GM03348 (cell line): ENCODE measurements at regions not wholly inside any gene's neighbourhood (a gene's known extent, or its start where the extent isn't known, plus 50 kb on each side); places are given as distances from the start of the nearest gene placed in this dataset.
"Not testable (repeated sequence)": the region's sequence is repeated elsewhere in the genome, so short reads cannot be mapped to it uniquely, and the experiment has no call there.

ENCODE experiments used
- DNase-seq: peaks from one replicate; pipeline ENCODE4 v3.0.0; 2012; ENCODE audit warnings: low spot score

DNA sequence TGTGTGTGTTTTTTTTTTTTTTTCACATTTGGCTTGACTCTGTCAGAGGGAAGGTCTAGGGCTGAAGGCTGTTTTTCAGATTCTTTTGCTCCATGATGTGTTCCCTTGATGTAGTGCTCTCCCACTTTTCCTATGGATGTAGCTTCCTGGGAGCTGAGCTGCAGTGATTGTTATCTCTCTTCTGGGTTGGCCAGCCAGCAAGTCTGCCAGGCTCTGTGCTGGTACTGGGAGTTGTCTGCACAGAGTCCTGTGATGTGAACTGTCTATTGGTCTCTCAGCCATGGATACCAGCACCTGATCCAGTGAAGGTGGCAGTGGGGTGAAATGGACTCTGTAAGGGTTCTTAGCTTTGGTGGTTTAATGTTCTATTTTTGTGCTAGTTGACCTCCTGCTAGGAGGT, 377.4 kb upstream of the MAN1A1 start:
- not testable (repeated sequence) for DNase-seq

DNA sequence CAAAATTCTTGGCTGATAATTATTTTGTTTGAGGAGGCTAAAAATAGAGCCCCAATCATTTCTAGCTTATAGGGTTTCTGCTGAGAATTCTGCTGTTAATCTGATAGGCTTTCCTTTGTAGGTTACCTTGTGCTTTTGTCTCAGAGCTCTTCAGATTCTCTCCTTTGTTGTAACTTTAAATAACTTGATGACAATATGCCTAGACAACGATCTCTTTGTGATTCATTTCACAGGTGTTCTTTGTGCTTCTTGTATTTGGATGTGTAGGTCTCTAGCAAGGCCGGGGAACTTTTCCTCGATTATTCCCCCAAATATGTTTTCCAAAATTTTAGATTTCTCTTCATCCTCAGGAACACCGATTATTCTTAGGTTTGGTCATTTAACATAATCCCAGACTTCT, 376.5 kb upstream of the MAN1A1 start:
- DNase-seq = no peak

DNA sequence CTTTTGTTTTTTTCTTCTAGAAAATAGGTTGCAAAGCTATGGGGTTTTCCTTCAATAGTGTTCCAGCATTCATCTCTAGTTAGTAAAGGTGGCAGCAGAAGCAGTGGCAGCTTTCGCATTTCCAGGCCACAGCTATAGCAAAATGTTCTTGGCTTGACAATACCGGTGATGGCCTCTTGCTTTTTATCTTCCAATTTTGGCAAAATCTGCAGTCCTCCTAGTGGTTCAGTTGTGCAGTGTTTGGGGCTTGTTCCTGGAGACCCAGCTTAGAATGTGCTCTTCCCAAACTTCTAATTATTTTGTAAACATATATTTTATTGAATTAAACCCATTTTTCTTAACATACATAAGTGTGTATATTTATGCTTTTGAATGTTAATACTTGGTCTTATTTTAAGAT, 370.6 kb upstream of the MAN1A1 start:
- no peak for DNase-seq

DNA sequence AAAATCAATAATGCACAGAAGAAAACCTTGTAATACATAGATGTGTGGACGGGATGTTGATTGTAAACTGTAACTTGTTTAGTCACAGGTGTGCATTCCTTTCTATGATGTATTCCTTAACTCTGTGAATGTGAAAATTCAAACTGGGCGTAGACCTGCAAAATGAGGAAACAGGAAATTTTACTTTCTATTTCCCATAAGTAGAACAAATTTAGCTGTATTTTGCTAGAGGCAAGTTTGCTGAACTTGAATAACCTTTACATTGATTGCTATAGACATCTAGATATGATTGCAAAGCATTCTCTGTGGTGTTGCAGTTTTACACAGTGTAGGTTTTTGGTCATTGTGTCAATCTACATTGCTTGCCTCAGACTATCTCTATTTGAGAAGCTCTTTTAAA, 368.4 kb upstream of the MAN1A1 start:
- DNase-seq = no peak

DNA sequence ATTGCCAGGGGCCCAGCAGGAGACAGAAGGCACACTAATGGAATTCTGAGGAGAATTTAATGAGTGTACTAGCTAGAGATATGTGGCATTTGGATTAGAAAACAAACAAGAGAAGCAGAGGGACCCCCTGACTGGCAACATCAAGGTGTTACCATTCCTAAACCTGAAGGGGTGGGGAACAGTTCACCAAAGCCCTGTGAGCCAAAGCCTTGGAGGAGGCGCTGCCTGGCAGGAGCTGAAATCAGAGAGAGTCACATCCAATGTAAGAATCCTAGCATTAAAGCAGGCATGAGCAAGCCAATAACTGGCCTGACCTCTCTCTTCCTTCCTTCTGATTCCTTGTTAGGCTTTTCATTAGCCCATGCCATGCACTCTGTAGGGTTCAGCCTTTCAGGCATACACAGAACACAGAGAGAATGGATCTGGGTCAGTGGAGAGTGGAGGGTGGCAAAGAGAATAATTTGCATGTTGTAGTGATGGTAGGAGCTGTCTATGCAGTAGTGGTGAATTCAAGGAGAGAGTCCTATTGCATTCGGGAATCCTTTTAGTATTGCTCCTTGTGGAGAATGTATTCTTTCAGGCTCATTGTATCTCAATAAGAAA, 367.2 kb upstream of the MAN1A1 start:
- DNase-seq = no peak

DNA sequence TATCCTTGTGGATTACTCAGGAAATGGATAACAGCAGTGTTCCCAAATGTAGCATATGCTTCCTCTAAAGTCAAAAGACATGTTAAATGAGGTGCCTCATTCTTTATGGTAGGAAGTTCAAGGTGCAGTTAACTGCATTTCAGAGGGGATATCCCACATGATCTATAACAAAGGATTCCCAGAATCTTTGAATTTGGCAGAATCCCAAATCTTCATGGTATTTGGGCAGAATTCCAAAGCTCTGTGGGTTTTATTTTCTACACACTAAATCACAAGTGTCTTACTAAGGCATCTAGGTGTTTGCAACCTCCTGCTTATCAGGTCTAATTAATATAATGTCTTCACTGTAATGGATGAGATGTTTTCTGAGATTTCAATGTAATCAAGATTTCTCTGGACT, 364.3 kb upstream of the MAN1A1 start:
- DNase-seq = no peak

DNA sequence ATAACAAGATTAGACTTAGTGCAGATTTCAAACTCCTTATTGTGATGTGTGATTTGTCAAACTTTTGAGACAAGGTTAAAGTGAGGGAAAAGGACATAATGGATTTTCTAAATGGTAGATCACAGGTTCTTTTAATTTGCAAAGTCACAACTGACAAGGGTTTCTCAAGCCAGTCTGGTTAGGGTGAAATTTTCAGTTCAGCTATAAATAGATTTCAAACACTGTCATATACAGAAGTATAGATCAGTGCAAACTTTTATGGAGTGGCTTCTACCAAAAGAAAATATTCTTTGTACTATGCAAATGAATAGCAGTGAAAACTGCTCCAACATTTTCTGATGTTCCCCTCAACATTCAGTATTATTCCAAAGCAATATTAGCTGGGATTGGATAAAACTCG, 337.1 kb upstream of the MAN1A1 start:
- DNase-seq = no peak

DNA sequence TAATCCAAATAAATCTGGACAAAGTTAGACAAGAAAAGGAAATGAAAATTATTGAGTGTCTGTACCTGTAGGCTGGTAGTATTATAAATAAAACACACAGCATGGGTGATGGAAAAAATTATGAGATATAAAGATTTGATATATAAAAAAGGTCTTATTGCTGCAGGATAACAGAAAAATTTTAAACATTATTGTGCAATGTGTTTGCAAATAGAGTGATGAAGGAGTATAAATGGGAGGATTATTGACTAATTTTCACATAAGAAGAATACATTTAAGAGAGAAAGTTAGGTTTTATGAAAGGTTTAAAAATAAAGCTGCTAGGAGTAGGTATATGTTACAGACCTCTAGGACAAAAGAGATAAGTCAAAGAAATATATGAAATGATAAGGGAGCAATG, 336.7 kb upstream of the MAN1A1 start:
- DNase-seq = no peak

DNA sequence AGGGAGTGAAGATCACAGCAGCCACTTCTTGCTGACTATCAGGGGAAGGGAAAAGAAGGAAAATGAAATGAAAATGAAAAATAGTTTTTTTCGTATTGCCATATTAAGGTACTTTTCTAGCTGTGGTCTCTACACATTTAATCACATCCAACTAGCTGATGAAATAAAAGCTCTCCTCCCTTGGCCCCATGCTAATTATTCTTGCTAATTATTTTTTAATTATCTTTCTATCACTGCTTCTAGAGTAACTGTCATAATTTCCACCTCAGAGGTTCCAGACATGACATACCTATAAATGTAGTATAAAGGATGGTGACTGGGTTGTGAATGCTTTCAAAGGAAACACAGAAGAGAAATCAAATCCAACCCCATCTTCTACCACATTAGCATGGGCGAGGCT, 334.1 kb upstream of the MAN1A1 start:
- no peak for DNase-seq

DNA sequence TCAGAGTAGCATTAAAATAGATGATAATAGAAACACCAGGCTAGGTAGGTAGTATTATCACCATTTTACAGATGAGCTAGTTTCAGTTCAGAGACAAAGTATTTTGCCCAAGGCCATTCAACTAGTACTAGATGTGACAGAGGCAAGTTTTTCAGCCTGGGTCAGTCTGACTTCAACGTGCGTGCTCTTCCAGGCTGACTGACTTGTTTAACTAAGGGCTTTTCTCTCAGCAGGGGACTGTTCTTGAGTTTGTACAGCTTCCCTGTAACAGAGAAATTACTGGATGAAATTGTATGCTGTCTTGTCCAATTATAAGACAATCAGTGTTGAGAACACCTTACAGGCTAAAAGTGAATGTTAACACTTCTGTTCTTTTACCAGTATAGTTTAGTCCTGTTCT, 333.5 kb upstream of the MAN1A1 start:
- no peak for DNase-seq

DNA sequence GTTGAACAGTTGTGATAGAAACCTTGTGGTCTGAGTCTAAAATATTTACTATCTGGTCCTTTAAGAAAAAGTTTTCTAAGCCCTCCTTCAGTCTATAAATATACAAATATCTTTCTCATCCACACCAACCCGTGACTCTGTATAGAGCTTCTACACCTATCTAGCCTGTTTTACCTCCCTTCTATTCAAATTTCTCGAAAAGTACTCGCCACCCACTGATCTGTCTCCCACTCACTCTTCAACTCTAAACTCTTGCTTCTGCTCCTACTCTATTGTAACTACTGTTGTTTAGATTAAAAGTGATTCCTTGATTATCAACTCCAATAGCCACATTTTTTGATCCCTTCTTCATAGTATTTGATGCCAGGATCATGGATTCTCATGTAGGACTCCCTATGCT, 329.4 kb upstream of the MAN1A1 start:
- no peak for DNase-seq

DNA sequence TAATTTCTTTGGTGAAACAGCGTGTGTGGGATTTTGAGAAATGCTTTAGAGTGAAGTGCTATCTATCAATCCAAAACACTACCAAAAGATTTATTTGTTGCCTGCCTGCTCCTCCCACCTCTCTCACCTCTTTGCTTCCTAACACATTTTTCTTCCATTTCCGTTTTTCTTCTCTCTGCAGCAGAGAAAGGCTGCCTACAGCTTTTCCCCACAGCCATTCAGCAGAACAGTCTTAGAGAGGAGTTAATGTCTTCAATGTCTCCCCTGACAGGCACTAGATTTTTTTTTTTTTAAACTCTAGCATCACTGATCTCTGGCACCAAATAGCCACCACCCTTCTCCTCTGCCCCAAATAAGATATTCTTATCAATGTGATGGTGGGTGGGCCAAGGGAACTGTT, 327.8 kb upstream of the MAN1A1 start:
- no peak for DNase-seq

DNA sequence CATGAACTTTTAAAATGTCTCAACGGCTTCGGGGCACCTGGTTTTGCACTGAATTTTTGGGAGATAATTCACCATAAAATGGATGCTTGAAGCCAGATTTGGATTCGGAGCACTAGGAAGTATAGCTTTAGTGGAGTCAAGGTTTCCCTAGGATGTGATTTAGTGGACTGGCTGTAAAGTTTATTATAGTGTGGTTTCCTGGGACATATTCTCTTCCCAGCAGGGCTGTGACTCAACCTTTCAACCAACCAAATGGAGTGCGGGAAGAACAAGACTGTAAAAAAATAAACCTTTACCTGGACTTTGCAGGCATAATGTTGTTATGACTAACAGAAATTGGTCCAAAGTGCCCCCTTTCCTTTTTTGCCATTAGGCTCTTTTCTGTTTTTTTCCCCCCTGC, 327.4 kb upstream of the MAN1A1 start:
- DNase-seq = no peak

DNA sequence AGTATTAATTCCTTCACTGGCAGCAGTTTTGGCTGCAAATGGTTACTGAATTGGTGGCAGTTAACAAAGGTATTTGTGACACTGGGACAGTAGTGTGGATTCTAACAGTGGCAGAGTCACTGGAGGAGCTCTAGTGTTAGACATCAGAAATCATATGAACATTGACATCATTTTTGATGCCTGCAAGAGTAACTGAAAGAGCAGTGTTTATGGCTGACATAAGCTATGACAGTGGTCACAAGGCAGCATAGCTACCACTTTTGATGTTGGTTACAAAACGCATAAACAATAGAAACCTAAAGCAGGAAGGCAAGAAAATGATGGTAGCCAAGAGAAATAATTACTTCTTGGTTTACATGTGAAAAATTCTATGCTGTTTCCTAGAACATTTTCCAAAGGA, 326.7 kb upstream of the MAN1A1 start:
- no peak for DNase-seq

DNA sequence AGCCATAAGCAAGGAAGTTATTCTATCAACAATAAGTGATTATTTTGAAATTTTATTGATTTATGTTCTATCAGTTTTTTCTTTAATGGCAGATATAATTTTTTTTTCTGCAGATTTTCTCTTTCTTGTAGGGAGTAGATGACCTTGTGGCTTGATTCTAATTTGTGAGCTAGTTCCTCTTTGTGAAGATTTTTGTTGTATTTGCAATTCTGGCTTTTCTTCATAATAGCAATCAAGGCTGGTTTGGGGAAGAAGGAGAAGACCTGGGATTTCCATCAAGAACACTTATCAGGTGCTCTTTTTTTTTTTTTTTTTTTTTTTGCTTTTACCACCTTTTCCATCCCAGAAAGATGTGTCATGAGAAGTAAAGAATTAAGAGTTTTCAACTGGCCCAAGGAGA, 324.2 kb upstream of the MAN1A1 start:
- no peak for DNase-seq

DNA sequence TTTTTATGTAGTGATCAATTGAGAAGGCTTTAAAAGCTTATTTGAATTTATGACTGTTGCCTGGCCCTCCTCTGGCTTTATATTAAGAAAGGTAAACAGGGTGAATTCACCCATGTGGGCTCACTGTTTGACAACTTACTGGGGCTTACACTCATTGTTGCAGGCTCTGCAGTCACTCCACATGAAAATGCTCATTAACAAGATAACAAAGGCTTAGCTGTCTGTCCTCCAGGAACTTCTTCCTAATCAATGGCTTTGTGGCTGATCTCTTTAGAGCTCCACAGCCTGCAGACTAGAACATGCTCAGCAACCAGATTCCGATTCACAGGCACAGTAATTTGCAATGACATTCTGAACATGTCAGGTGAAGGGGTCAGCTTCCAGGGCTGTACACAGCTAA, 323.2 kb upstream of the MAN1A1 start:
- DNase-seq = no peak

DNA sequence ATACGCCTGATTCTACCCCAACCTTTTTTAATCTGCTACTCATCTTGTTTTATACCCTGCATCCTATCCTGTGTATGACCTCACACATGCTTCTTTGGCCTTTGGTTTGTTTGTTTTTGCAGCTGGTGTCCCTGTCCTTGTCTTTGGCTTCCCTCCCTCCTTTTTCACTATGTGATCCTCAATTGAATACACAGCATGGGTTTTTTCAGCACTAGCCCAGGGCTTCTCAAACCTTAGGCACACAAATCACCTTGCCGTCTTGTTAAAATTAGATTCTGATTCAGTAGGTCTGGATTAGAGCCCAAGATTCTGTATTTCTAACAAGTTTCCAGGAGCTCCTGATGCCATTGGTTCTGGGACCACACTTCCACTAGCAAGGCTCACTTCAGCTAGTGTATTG, 321.5 kb upstream of the MAN1A1 start:
- no peak for DNase-seq

DNA sequence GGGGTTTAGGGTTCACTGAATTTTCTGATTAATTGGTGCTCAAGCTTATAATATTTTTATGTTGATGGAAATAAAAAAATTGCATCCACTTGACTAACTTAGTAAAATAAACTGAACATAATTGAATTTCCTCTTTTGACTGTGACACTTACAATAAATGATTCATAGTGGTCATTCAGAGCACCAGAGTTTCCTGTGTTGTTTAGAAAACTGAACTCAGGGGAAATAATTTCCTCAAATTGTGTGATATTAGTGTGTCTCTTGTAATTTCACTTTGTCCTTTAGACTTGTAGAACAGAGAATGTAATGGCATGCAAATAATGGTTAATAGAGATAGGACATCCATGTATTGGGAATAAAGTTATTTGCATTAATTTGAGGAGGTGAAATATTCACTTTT, 319.7 kb upstream of the MAN1A1 start:
- no peak for DNase-seq

DNA sequence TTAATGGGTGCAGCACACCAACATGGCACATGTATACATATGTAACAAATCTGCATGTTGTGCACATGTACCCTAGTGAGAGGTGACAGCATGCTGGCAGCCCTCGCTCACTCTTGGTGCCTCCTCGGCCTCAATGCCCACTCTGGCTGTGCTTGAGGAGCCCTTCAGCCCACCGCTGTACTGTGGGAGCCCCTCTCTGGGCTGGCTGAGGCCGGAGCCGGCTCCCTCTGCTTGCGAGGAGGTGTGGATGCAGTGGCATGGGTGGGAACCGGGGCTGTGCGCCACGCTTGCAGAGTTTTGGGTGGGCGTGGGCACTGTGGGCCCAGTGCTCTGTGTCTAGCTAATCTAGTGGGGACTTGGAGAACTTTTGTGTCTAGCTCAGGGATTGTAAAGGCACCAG, 315.9 kb upstream of the MAN1A1 start:
- DNase-seq = not testable (repeated sequence)

DNA sequence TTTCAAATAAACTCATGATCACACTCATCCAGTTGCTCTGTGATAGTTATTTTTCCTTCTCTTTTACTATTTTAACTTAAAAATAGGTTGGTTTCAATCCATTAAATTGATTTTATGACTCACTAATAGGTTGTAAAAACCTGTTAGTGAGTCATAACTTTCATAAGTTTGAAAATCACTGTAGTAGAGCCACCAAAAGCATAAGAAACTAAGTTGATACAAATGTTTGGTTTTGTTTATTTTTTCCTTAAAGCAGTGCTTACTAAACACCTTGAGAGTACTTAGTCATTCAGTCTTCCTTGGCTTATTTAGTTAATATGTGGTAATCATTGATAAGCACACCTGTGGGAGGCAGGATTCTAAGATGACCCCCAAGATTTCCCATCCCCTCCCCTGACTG, 312.1 kb upstream of the MAN1A1 start:
- DNase-seq = no peak

DNA sequence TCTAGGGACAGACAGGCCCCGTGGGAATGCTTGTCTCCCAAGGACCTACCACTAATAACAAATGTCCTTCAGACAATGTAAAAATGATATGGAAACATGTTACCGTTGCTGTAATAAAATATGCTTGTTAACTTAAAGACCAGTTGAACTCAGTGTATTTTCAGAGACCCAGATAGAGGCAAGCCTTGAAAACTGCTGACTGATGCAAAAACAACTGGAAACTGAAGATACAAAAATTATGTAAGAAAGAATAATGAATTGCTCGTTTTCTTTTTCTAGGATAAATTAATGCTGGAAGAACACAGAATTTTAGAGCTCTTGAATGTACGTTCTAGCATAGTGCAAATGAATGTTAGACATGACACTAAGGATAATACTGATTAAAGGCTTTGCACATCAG, 311.5 kb upstream of the MAN1A1 start:
- no peak for DNase-seq

DNA sequence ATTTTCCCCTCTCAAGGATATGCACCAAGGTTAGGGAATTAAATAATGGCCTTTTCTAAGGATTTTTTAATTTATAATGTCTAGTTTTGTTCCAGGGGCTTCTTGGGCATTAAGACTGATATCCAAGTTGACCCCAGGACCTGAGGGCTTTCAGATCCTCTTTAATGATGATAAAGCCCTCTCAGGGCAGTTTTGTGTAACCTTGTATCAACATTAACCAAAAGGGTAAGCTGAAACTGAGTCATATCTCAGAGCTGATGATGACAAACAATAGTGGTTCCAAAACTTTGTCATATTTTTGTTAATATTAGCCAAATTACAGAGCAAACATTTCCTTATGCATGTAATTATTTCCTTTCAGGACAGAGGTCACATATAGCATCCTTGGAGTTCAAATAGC, 309.4 kb upstream of the MAN1A1 start:
- no peak for DNase-seq

DNA sequence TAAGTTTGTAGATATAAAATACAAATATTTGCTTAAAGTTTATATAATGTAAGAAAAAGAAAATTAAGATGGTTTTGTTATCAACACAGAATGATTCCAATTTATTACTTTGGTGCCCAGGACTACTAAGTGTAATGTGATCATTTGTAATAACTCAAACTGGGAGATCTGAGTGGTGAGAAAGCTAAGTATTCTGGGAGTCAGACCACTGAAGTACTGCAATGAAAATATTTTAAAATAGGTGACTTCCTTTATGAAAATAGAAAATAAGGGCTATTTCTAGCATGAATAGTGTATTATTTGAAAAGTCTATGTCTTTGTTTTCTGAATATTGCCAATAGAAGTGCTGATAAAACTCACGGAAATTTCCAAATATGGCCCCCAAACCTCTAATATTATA, 305.6 kb upstream of the MAN1A1 start:
- no peak for DNase-seq

DNA sequence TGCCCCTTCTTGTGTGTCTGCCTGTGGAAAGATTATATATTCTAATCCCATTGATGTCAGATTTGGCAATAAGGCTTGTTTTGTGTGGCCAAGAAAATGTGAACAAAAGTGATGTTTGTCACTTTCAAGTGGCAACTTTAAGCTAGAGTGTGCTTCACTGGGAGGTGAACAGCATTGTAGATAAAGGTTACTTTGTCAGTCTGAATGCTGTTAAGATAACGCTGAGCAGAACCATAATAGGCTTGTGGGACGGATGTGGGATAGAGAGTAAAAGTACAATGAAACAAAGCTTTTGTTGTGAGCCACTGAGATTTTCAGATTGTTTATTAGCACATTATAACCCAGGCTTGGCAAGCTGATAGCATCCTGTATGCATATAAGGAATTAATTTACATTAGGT, 303.8 kb upstream of the MAN1A1 start:
- no peak for DNase-seq

DNA sequence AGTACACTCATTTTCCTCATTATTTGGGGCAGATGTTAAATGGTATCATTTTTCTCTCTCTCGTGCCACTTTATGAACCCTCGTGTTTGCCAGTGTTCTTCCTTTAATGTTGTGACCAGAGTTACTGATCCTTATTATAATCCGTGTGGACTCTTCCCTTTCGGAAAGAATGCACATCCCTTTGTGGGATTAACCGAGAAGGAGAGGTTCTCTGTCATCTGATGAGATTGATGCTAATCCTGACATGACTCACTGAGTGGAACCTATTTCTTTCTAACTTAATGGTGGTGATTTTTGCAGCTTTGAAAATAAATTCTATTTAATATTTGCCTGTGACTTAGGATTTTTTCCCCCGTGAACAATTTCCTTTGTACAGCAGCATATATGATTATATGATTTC, 300.0 kb upstream of the MAN1A1 start:
- no peak for DNase-seq
